ENCODE measurements at regions not wholly inside any gene's neighbourhood (a gene's known extent, or its start where the extent isn't known, plus 50 kb on each side); places are given as distances from the start of the nearest gene placed in this dataset.

- no peak for DNase-seq (ENCODE audit: low read depth)
These were observed 333.3 kb downstream of the SLC16A7 start for GRCh38 chr12:59929110-59929509.

- no peak for DNase-seq (ENCODE audit: low read depth)
These were observed 338.7 kb downstream of the SLC16A7 start for GRCh38 chr12:59934486-59934885.

GRCh38 chr12:59936534-59936933, 340.7 kb downstream of the SLC16A7 start:
- no peak for DNase-seq (ENCODE audit: low read depth)

GRCh38 chr12:59937148-59937547, 341.3 kb downstream of the SLC16A7 start:
- no peak for DNase-seq (ENCODE audit: low read depth)

GRCh38 chr12:59938190-59938962, 342.5 kb downstream of the SLC16A7 start:
- no peak for DNase-seq (ENCODE audit: low read depth)

GRCh38 chr12:59940631-59941342, 345.0 kb downstream of the SLC16A7 start:
- DNase-seq (ENCODE audit: low read depth), result no peak

GRCh38 chr12:59941461-59941860, 345.6 kb downstream of the SLC16A7 start:
- no peak for DNase-seq (ENCODE audit: low read depth)

- DNase-seq (ENCODE audit: low read depth), result no peak
These were observed 348.3 kb downstream of the SLC16A7 start for GRCh38 chr12:59944177-59944576.

GRCh38 chr12:59946635-59947034, 350.8 kb downstream of the SLC16A7 start:
- DNase-seq (ENCODE audit: low read depth), result no peak

- DNase-seq (ENCODE audit: low read depth), result no peak
These were observed 367.7 kb downstream of the SLC16A7 start for GRCh38 chr12:59963546-59963945.

- no peak for DNase-seq (ENCODE audit: low read depth)
These were observed 377.1 kb downstream of the SLC16A7 start for GRCh38 chr12:59972905-59973304.

GRCh38 chr12:59973515-59973914, 377.7 kb downstream of the SLC16A7 start:
- no peak for DNase-seq (ENCODE audit: low read depth)

- no peak for DNase-seq (ENCODE audit: low read depth)
These were observed 381.9 kb downstream of the SLC16A7 start for GRCh38 chr12:59977779-59978178.

- no peak for DNase-seq (ENCODE audit: low read depth)
These were observed 384.6 kb downstream of the SLC16A7 start for GRCh38 chr12:59980476-59980875.

- no peak for DNase-seq (ENCODE audit: low read depth)
These were observed 403.5 kb downstream of the SLC16A7 start for GRCh38 chr12:59999291-59999690.

GRCh38 chr12:60010486-60010885, 414.7 kb downstream of the SLC16A7 start:
- DNase-seq (ENCODE audit: low read depth), result no peak

GRCh38 chr12:60012659-60013058, 416.8 kb downstream of the SLC16A7 start:
- DNase-seq (ENCODE audit: low read depth), result no peak

- no peak for DNase-seq (ENCODE audit: low read depth)
These were observed 418.6 kb downstream of the SLC16A7 start for GRCh38 chr12:60014436-60014835.

- no peak for DNase-seq (ENCODE audit: low read depth)
These were observed 424.2 kb downstream of the SLC16A7 start for GRCh38 chr12:60020068-60020467.

GRCh38 chr12:60021235-60021634, 425.4 kb downstream of the SLC16A7 start:
- no peak for DNase-seq (ENCODE audit: low read depth)

GRCh38 chr12:60027266-60027665, 431.4 kb downstream of the SLC16A7 start:
- no peak for DNase-seq (ENCODE audit: low read depth)

- no peak for DNase-seq (ENCODE audit: low read depth)
These were observed 438.3 kb downstream of the SLC16A7 start for GRCh38 chr12:60034147-60034546.

- no peak for DNase-seq (ENCODE audit: low read depth)
These were observed 440.0 kb downstream of the SLC16A7 start for GRCh38 chr12:60035835-60036234.

GRCh38 chr12:60042835-60043234, 447.0 kb downstream of the SLC16A7 start:
- no peak for DNase-seq (ENCODE audit: low read depth)

Measured in activated T-cell treated with anti-CD3 and anti-CD28 coated beads for 1 hour (primary cell).